ENCODE measurements at regions not wholly inside any gene's neighbourhood (a gene's known extent, or its start where the extent isn't known, plus 50 kb on each side); places are given as distances from the start of the nearest gene placed in this dataset.

GRCh38 chr3:178283561-178283960 is 252.7 kb upstream of the KCNMB2 start:
- TF ChIP-seq ARNTL (CRISPR knock-in tag; IDR thresholded peaks at IDR 0.05; ENCODE audit: borderline replicate concordance, low read depth), result no peak
- TF ChIP-seq ZNF70 (CRISPR knock-in tag; IDR thresholded peaks at IDR 0.05), result no peak
- TF ChIP-seq BACH2 (CRISPR knock-in tag; IDR thresholded peaks at IDR 0.05; ENCODE audit: borderline replicate concordance), result no peak
- no peak for TF ChIP-seq ZC3H10 (CRISPR knock-in tag; IDR thresholded peaks at IDR 0.05)
- TF ChIP-seq CSDC2 (CRISPR knock-in tag; IDR thresholded peaks at IDR 0.05), result no peak
- no peak for TF ChIP-seq ZFP30 (CRISPR knock-in tag; IDR thresholded peaks at IDR 0.05)
- TF ChIP-seq ISL1 (CRISPR knock-in tag; IDR thresholded peaks at IDR 0.05), result no peak
- TF ChIP-seq OSR1 (CRISPR knock-in tag; IDR thresholded peaks at IDR 0.05), result no peak
- no peak for ATAC-seq

- TF ChIP-seq ISL1 (CRISPR knock-in tag; IDR thresholded peaks at IDR 0.05) (no peak), RARB (CRISPR knock-in tag; IDR thresholded peaks at IDR 0.05) (no peak), ZFP3 (CRISPR knock-in tag; IDR thresholded peaks at IDR 0.05) (no peak), GLIS3 (CRISPR knock-in tag; IDR thresholded peaks at IDR 0.05) (no peak), ESRRG (CRISPR knock-in tag; IDR thresholded peaks at IDR 0.05) (no peak), ZNF8 (CRISPR knock-in tag; IDR thresholded peaks at IDR 0.05) (no peak), ARNTL (CRISPR knock-in tag; IDR thresholded peaks at IDR 0.05; ENCODE audit: borderline replicate concordance, low read depth) (no peak)
- no peak for ATAC-seq
These were observed 252.1 kb upstream of the KCNMB2 start for GRCh38 chr3:178284181-178284580.

- no peak for ATAC-seq
- no peak for TF ChIP-seq GLIS3 (CRISPR knock-in tag; IDR thresholded peaks at IDR 0.05)
These were observed 248.2 kb upstream of the KCNMB2 start for GRCh38 chr3:178288074-178288473.

- ATAC-seq, result no peak
- TF ChIP-seq TCF4 (CRISPR knock-in tag; IDR thresholded peaks at IDR 0.05; ENCODE audit: borderline replicate concordance), result no peak
- no peak for TF ChIP-seq OSR1 (CRISPR knock-in tag; IDR thresholded peaks at IDR 0.05)
- no peak for TF ChIP-seq ZNF70 (CRISPR knock-in tag; IDR thresholded peaks at IDR 0.05)
- TF ChIP-seq, protein P1, sequence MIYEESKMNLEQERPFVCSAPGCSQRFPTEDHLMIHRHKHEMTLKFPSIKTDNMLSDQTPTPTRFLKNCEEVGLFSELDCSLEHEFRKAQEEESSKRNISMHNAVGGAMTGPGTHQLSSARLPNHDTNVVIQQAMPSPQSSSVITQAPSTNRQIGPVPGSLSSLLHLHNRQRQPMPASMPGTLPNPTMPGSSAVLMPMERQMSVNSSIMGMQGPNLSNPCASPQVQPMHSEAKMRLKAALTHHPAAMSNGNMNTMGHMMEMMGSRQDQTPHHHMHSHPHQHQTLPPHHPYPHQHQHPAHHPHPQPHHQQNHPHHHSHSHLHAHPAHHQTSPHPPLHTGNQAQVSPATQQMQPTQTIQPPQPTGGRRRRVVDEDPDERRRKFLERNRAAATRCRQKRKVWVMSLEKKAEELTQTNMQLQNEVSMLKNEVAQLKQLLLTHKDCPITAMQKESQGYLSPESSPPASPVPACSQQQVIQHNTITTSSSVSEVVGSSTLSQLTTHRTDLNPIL (CRISPR knock-in tag; IDR thresholded peaks at IDR 0.05; ENCODE audit: low read depth), result no peak
- TF ChIP-seq CSDC2 (CRISPR knock-in tag; IDR thresholded peaks at IDR 0.05), result no peak
- no peak for TF ChIP-seq ESRRG (CRISPR knock-in tag; IDR thresholded peaks at IDR 0.05)
- TF ChIP-seq RARB (CRISPR knock-in tag; IDR thresholded peaks at IDR 0.05), result no peak
- no peak for TF ChIP-seq TSHZ2 (CRISPR knock-in tag; IDR thresholded peaks at IDR 0.05)
- no peak for TF ChIP-seq TOX (CRISPR knock-in tag; IDR thresholded peaks at IDR 0.05; ENCODE audit: borderline replicate concordance)
These were observed 246.6 kb upstream of the KCNMB2 start for GRCh38 chr3:178289544-178290160.

DNA sequence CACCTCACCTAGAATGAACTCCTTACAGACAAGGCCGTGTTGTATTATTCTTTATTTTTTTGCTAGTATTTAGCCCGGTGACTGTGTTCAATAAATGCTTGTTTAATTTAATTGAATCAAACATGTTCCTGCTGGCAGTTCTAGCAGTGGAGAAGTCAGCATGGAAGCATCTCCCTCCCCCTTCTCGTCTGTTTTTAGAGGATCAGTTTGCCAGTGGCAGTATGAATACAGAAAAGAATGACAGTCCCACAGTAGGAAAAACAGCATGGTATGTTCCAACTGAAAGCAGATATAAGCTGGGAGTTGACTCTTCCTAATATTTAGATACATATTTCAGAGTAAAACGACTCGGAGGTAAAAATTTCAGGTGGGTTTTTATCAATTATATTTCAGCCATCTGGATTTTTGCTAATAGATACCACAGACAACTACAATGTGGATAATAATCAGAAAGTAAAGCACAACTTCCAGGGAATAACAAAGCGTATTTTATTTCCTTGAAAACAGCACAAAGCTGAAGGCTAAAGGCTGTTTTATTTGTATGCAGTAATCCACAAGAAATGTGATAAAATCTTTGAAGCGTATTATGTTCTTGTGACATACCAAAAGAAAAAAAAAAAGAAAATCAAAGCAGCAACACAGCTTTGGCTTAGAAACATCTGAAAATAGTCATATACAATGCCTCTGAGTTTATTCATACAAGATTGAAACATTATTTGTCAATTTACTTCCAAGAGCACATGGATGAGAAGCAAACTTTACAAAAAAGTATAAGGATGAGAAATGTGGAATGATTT is 244.5 kb upstream of the KCNMB2 start:
- no peak for TF ChIP-seq BACH2 (CRISPR knock-in tag; IDR thresholded peaks at IDR 0.05; ENCODE audit: borderline replicate concordance)
- TF ChIP-seq TSHZ2 (CRISPR knock-in tag; IDR thresholded peaks at IDR 0.05), result 0 out of 2 replicates have a peak, but pooled peaks have one; percentile 61
- peak; percentile 53; the same call in 1 of the 2 replicates for TF ChIP-seq ZFP3 (CRISPR knock-in tag; IDR thresholded peaks at IDR 0.05)
- TF ChIP-seq ZNF565 (CRISPR knock-in tag; conservative IDR thresholded peaks at IDR 0.05; ENCODE audit: low read depth), result no peak
- TF ChIP-seq TCF4 (CRISPR knock-in tag; IDR thresholded peaks at IDR 0.05; ENCODE audit: borderline replicate concordance), result peak; percentile 73
- no peak for TF ChIP-seq PATZ1 (CRISPR knock-in tag; IDR thresholded peaks at IDR 0.05; ENCODE audit: borderline replicate concordance)
- peak; percentile 84 for ATAC-seq

Measured in SK-N-SH treated with all-trans-retinoic acid at 6 μM for 48 hours (cell line).